ENCODE measurements at regions not wholly inside any gene's neighbourhood (a gene's known extent, or its start where the extent isn't known, plus 50 kb on each side); places are given as distances from the start of the nearest gene placed in this dataset.

- Histone ChIP-seq H3K27ac (no peak overlapping the region), H3K9me3 (replicated peaks in 1 of 11) (peaks cover 0 to 8% (median 0%) of the 10 kb centered on the region in 11 experiments; a peak in 2 of 22 replicates), H3K9ac (no peak overlapping the region), H3K4me1 (no peaks in the 10 kb centered on the region), H4K20me1 (no peaks in the 10 kb centered on the region), H3K36me3 (no peaks in the 10 kb centered on the region), H3K27me3 (no peaks in the 10 kb centered on the region), H3K4me2 (no peak overlapping the region), H3K4me3 (no peak overlapping the region)
- TF ChIP-seq Cebpa-rat (IDR thresholded peaks at IDR 0.05), result no peak
Measured at GRCh38 chr5:106673941-106674340, 996.8 kb downstream of the EFNA5 start.

DNA sequence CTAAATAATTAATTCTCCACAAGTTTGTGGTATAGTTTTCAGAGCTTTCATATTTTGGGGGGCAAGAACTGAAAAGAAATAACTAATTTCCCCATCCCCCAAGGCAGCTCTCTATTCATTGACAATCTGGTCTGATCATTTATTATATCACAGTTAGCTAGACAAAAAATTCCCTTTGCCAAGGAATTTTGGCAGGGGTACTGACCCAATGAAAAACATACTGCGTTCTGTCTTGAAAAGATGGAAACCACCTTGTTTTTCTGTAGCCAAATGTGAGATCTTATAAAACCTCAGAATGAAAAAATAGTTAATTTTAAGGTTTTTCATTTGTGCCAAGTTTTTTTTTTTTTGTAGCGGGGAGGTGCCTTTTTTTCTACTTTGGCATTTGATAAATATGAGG, 1008.9 kb downstream of the EFNA5 start:
- Histone ChIP-seq H3K9ac (no peak overlapping the region), H3K36me3 (no peaks in the 10 kb centered on the region), H3K27ac (no peak overlapping the region), H3K9me3 (replicated peaks in 1 of 11) (no peaks in the 10 kb centered on the region), H3K4me1 (no peaks in the 10 kb centered on the region), H3K4me2 (no peak overlapping the region), H3K27me3 (no peaks in the 10 kb centered on the region), H3K4me3 (no peak overlapping the region), H4K20me1 (no peaks in the 10 kb centered on the region)
- TF ChIP-seq Cebpa-rat (IDR thresholded peaks at IDR 0.05), result no peak

DNA sequence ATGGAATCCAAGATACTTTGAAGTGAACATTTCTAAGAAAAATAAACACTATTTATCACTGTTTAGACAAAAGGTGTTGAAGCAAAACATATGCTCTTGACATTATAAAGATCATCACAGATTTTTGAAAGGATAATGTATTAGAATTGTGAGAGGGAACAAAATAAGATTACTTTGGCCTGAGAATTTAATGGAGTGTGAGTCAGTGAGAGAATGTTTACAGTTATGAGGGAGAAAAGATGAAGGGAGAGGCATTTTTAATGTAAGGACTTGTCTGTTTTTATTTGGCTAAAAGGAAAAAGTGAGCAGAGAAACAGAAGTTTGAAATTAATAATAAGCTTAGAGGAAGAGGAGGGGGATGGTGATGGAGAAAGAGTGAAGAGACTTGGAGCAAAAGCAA, 1010.1 kb downstream of the EFNA5 start:
- Histone ChIP-seq H3K27ac (no peak overlapping the region), H3K9me3 (replicated peaks in 1 of 11) (no peaks in the 10 kb centered on the region), H3K4me1 (no peaks in the 10 kb centered on the region), H3K9ac (no peak overlapping the region), H3K36me3 (no peaks in the 10 kb centered on the region), H4K20me1 (no peaks in the 10 kb centered on the region), H3K4me3 (no peak overlapping the region), H3K4me2 (no peak overlapping the region), H3K27me3 (no peaks in the 10 kb centered on the region)
- TF ChIP-seq Cebpa-rat (IDR thresholded peaks at IDR 0.05), result no peak

GRCh38 chr5:106658150-106658549, 1012.6 kb downstream of the EFNA5 start:
- TF ChIP-seq Cebpa-rat (IDR thresholded peaks at IDR 0.05), result no peak
- Histone ChIP-seq H3K36me3 (no peaks in the 10 kb centered on the region), H3K27me3 (no peaks in the 10 kb centered on the region), H3K27ac (no peak overlapping the region), H4K20me1 (no peaks in the 10 kb centered on the region), H3K4me2 (no peak overlapping the region), H3K9me3 (replicated peaks in 1 of 11) (peaks cover 0 to 18% (median 6%) of the 10 kb centered on the region in 11 experiments; a peak in 9 of 22 replicates), H3K4me1 (no peaks in the 10 kb centered on the region), H3K4me3 (no peak overlapping the region), H3K9ac (no peak overlapping the region)

DNA sequence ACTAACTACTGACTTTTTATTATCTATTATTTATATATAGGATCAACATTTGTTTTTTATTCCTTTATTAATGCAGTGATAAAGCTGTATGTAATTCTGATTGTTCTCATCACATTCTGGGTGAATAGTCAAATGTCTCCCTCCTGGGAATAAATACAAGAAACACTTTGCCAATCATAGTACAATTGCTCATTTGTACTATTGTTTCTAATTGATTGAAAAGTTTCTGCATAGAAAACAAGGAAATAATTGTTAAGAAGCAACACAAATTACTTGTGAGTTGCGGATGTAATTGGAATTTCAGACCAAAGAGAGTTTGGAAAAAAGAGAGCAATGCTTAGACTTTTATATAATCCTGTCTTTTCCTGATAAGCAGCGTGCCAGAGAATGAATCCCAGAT, 1013.9 kb downstream of the EFNA5 start:
- Histone ChIP-seq H3K9ac (no peak overlapping the region), H3K4me2 (no peak overlapping the region), H3K36me3 (no peaks in the 10 kb centered on the region), H3K27me3 (no peaks in the 10 kb centered on the region), H3K4me1 (no peaks in the 10 kb centered on the region), H3K9me3 (replicated peaks in 1 of 11) (peaks cover 0 to 18% (median 6%) of the 10 kb centered on the region in 11 experiments; a peak in 9 of 22 replicates), H3K4me3 (no peak overlapping the region), H4K20me1 (no peaks in the 10 kb centered on the region), H3K27ac (no peak overlapping the region)
- TF ChIP-seq Cebpa-rat (IDR thresholded peaks at IDR 0.05), result no peak

- Histone ChIP-seq H3K27me3 (no peaks in the 10 kb centered on the region), H3K9me3 (replicated peaks in 1 of 11) (peaks cover 0 to 7% (median 1%) of the 10 kb centered on the region in 11 experiments; a peak in 6 of 22 replicates), H3K4me1 (no peaks in the 10 kb centered on the region), H3K9ac (no peak overlapping the region), H3K4me3 (no peak overlapping the region), H3K27ac (no peak overlapping the region), H4K20me1 (no peaks in the 10 kb centered on the region), H3K36me3 (no peaks in the 10 kb centered on the region), H3K4me2 (no peak overlapping the region)
- no peak for TF ChIP-seq Cebpa-rat (IDR thresholded peaks at IDR 0.05)
Measured at GRCh38 chr5:106649031-106649430, 1021.7 kb downstream of the EFNA5 start.

GRCh38 chr5:106648401-106648800, 1022.3 kb downstream of the EFNA5 start:
- Histone ChIP-seq H4K20me1 (no peaks in the 10 kb centered on the region), H3K36me3 (no peaks in the 10 kb centered on the region), H3K4me3 (no peak overlapping the region), H3K4me2 (no peak overlapping the region), H3K9me3 (replicated peaks in 1 of 11) (peaks cover 0 to 4% (median 0%) of the 10 kb centered on the region in 11 experiments; a peak in 2 of 22 replicates), H3K27ac (no peak overlapping the region), H3K9ac (no peak overlapping the region), H3K27me3 (no peaks in the 10 kb centered on the region), H3K4me1 (no peaks in the 10 kb centered on the region)
- no peak for TF ChIP-seq Cebpa-rat (IDR thresholded peaks at IDR 0.05)

- no peaks in the 10 kb centered on the region for H3K36me3 ChIP-seq
- no peak for TF ChIP-seq Cebpa-rat (IDR thresholded peaks at IDR 0.05)
Measured at GRCh38 chr5:106646106-106646505, 1024.6 kb downstream of the EFNA5 start.

GRCh38 chr5:106640511-106640910, 1030.2 kb downstream of the EFNA5 start:
- Histone ChIP-seq H4K20me1 (no peaks in the 10 kb centered on the region), H3K9ac (no peak overlapping the region), H3K36me3 (no peaks in the 10 kb centered on the region), H3K4me1 (no peaks in the 10 kb centered on the region), H3K27ac (no peak overlapping the region), H3K4me3 (no peak overlapping the region), H3K27me3 (no peaks in the 10 kb centered on the region), H3K4me2 (no peak overlapping the region), H3K9me3 (replicated peaks in 1 of 11) (no peaks in the 10 kb centered on the region)
- TF ChIP-seq Cebpa-rat (IDR thresholded peaks at IDR 0.05), result no peak

More at GRCh38 chr5:106646106-106646505, 1024.6 kb downstream of the EFNA5 start:
- Histone ChIP-seq H3K4me2 (no peak overlapping the region), H3K4me3 (no peak overlapping the region), H3K27me3 (no peaks in the 10 kb centered on the region), H3K4me1 (no peaks in the 10 kb centered on the region), H3K27ac (no peak overlapping the region), H3K9me3 (replicated peaks in 1 of 11) (no peaks in the 10 kb centered on the region), H4K20me1 (no peaks in the 10 kb centered on the region), H3K9ac (no peak overlapping the region)

- Histone ChIP-seq H3K4me1 (no peaks in the 10 kb centered on the region), H4K20me1 (no peaks in the 10 kb centered on the region), H3K9ac (no peak overlapping the region), H3K27ac (no peak overlapping the region), H3K36me3 (no peaks in the 10 kb centered on the region), H3K4me2 (no peak overlapping the region), H3K4me3 (no peak overlapping the region), H3K9me3 (replicated peaks in 1 of 11) (no peaks in the 10 kb centered on the region), H3K27me3 (no peaks in the 10 kb centered on the region)
- TF ChIP-seq Cebpa-rat (IDR thresholded peaks at IDR 0.05), result no peak
Measured at GRCh38 chr5:106639488-106639887, 1031.2 kb downstream of the EFNA5 start.
